ENCODE measurements at regions not wholly inside any gene's neighbourhood (a gene's known extent, or its start where the extent isn't known, plus 50 kb on each side); places are given as distances from the start of the nearest gene placed in this dataset.

DNA sequence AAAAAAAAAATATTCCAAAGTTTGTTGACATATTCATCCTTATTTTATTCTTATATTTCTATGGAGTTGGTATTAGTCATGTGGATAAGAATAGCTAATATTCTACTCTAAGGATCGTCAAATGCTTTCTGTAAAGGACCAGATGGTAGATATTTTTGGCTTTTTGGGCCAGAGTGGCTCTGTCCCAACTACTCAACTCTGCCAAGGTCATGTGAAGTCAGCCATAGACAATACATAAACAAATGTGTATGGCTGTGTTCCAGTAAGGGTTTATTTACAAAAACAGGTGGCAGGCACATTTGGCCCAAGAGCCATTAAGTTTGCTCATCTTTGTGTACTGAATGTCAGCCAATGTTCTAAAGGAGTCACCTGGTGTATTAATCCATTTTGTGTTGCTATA is 131.8 kb downstream of the TBX5 start:
- Histone ChIP-seq H3K9me3 (no peaks in the 10 kb centered on the region), H3K27ac (no peak overlapping the region), H3K4me3 (no peak overlapping the region), H3K4me1 (peaks cover 0 to 5% (median 0%) of the 10 kb centered on the region in 12 donors), H3K27me3 (no peaks in the 10 kb centered on the region), H3K36me3 (no peaks in the 10 kb centered on the region)
- 5 to 21% (median 8%) methylated on average over 1 of the region's 1 CpG for WGBS, 4 donors
- ATAC-seq (peak in 2 of 4 donors; percentile 28 to 66), DNase-seq (no peak)
- intact Hi-C loops (cut with DNase I): no loop called here
- TF ChIP-seq, protein P1, sequence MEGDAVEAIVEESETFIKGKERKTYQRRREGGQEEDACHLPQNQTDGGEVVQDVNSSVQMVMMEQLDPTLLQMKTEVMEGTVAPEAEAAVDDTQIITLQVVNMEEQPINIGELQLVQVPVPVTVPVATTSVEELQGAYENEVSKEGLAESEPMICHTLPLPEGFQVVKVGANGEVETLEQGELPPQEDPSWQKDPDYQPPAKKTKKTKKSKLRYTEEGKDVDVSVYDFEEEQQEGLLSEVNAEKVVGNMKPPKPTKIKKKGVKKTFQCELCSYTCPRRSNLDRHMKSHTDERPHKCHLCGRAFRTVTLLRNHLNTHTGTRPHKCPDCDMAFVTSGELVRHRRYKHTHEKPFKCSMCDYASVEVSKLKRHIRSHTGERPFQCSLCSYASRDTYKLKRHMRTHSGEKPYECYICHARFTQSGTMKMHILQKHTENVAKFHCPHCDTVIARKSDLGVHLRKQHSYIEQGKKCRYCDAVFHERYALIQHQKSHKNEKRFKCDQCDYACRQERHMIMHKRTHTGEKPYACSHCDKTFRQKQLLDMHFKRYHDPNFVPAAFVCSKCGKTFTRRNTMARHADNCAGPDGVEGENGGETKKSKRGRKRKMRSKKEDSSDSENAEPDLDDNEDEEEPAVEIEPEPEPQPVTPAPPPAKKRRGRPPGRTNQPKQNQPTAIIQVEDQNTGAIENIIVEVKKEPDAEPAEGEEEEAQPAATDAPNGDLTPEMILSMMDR (IDR thresholded peaks at IDR 0.05): no peak
- no peak for TF ChIP-seq POLR2A (IDR thresholded peaks at IDR 0.05)

DNA sequence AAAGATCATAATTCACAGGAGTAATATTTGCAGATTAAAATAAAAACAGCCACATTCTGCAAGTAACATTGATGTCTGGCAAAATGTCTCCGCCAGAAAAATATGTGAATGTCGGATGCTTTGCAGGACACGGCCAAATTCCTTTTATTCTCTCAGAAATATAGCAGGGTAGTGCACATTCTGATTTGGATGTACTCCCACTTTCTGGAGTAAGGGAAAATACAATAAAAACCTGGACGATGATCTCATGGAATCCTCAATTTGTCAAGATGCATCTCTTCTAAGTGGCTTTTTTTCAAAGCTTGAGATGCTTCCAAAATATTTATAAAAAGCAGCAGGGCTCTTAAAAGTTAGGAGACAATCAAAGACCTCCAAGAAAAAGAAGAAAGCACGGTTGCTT is 133.3 kb downstream of the TBX5 start:
- Histone ChIP-seq H3K36me3 (no peaks in the 10 kb centered on the region), H3K27me3 (peaks cover 0 to 5% (median 0%) of the 10 kb centered on the region in 9 donors), H3K4me3 (no peak overlapping the region), H3K9me3 (no peaks in the 10 kb centered on the region), H3K4me1 (peaks cover 0 to 5% (median 0%) of the 10 kb centered on the region in 12 donors), H3K27ac (no peak overlapping the region)
- intact Hi-C loops (cut with DNase I): no loop called here
- TF ChIP-seq POLR2A (IDR thresholded peaks at IDR 0.05): no peak
- TF ChIP-seq, protein P1 (IDR thresholded peaks at IDR 0.05): no peak
- DNase-seq (no peak), ATAC-seq (no peak)
- WGBS, 4 donors: 59 to 68% (median 64%) methylated on average over 5 of the region's 5 CpGs

DNA sequence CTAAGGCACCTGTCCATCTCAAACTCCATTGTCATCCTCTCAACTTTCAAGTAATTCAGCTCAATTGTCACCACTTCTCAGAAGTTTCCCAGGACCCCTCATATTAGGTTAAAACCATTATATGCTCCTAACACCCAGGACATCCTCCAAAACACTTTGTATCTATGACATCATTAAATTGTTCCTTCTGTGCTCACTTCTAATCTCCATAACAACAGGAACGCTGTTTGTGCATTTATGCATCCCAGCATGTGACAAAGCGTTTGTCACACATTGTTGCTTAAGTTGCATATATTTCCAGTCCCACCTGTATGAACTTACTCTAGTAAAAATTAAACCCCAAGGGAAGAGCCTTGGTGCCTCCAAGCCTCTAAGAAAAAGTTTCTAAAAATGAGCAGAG is 133.9 kb downstream of the TBX5 start:
- WGBS, 4 donors: 40 to 56% (median 42%) methylated on average over 2 of the region's 2 CpGs
- DNase-seq (no peak), ATAC-seq (no peak)
- Histone ChIP-seq H3K4me3 (no peak overlapping the region), H3K27me3 (peaks cover 0 to 10% (median 0%) of the 10 kb centered on the region in 9 donors), H3K9me3 (no peaks in the 10 kb centered on the region), H3K27ac (no peak overlapping the region), H3K36me3 (no peaks in the 10 kb centered on the region), H3K4me1 (peaks cover 0 to 5% (median 0%) of the 10 kb centered on the region in 12 donors)
- intact Hi-C loops (cut with DNase I): no loop called here
- TF ChIP-seq POLR2A (IDR thresholded peaks at IDR 0.05): no peak
- TF ChIP-seq, protein P1 (IDR thresholded peaks at IDR 0.05): no peak

DNA sequence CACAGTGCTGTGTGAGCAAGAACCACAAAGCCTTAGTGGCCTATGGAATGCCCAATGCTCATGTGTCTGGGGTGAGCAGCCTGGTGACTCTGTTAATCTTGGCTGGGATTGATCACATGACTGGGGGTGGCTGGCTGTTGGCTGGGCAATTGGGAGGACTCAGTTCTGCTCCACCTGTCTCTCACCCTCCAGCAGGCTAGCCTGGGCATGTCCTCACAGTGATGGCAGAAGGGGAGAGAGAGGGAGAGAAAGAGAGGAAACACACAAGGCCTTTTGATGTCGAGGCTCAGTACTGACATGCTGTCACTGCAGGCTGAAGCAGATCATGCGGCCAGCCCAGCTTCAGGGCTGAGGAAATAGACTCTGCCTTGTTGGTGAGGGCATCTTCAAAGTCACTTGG is 136.8 kb downstream of the TBX5 start:
- intact Hi-C loops (cut with DNase I): no loop called here
- H3K9me3 ChIP-seq: no peaks in the 10 kb centered on the region
- TF ChIP-seq POLR2A (IDR thresholded peaks at IDR 0.05): no peak
- TF ChIP-seq, protein P1 (IDR thresholded peaks at IDR 0.05): no peak
- peaks cover 0 to 10% (median 0%) of the 10 kb centered on the region in 9 donors for H3K27me3 ChIP-seq
- H3K4me3 ChIP-seq: no peak overlapping the region
- ATAC-seq (no peak), DNase-seq (no peak)
- H3K27ac ChIP-seq: no peak overlapping the region
- H3K4me1 ChIP-seq: peaks cover 0 to 5% (median 0%) of the 10 kb centered on the region in 12 donors
- 50 to 59% (median 54%) methylated on average over 2 of the region's 2 CpGs for WGBS, 4 donors
- no peaks in the 10 kb centered on the region for H3K36me3 ChIP-seq

All from heart left ventricle (tissue), 16 donors.